Caco-2 (cell line): ENCODE measurements at regions not wholly inside any gene's neighbourhood (a gene's known extent, or its start where the extent isn't known, plus 50 kb on each side); places are given as distances from the start of the nearest gene placed in this dataset.

ENCODE experiments used
- BruUV-seq: library from RNA; stranded (reverse); fragments of 400-500 nt; replicated peaks from 2 replicates; lab custom pipeline; 2021; lab: Mats Ljungman, UMichigan
- CTCF ChIA-PET: fragments of 300-600 bp; sonication (Branson Sonifier 250); formaldehyde crosslinking; loops from one replicate; lab custom pipeline; 2022; ENCODE audit warnings: antibody characterized with exemption; lab: Charles Lee
- POLR2A ChIA-PET: fragments of 300-600 bp; sonication (Branson Sonifier 250); formaldehyde crosslinking; loops from one replicate; lab custom pipeline; 2022; ENCODE audit warnings: antibody characterized with exemption; lab: Charles Lee
- DNase-seq, 2 experiments: peaks; one replicate each; pipeline versions ENCODE4 v3.0.0 to v3.0.0-alpha.2; 2020 to 2022
- H3K27me3 ChIP-seq: replicated peaks from 2 replicates; pipeline ENCODE4 v1.6.0; 2011; ENCODE audit warnings: low read length; ENCODE audit not compliant: control insufficient read depth, insufficient read depth
- H3K36me3 ChIP-seq: 2 replicates; pipeline ENCODE4 v1.5.1; 2011; ENCODE audit warnings: low read length; ENCODE audit not compliant: control insufficient read depth, insufficient read depth
- H3K4me1 ChIP-seq: fragments of 250-450 bp; sonication (Bioruptor Pico); 2 replicates; pipeline ENCODE4 v1.5.1; 2020; ENCODE audit warnings: mild to moderate bottlenecking
- H3K4me3 ChIP-seq: 2 replicates; pipeline ENCODE4 v1.5.1; 2011; ENCODE audit warnings: low read depth, mild to moderate bottlenecking, control low read depth, low read length
- H3K9me3 ChIP-seq: fragments of 250-450 bp; sonication (Bioruptor Pico); 2 replicates; pipeline ENCODE4 v1.5.1; 2020; ENCODE audit warnings: mild to moderate bottlenecking, moderate library complexity
- H3K27ac Mint-ChIP-seq: one replicate; pipeline ENCODE4 v1.8.0; 2022; ENCODE audit warnings: mixed read lengths; ENCODE audit not compliant: unreplicated experiment
- H3K27me3 Mint-ChIP-seq: one replicate; pipeline ENCODE4 v1.8.0; 2022; ENCODE audit warnings: mixed read lengths; ENCODE audit not compliant: insufficient read depth, unreplicated experiment
- H3K36me3 Mint-ChIP-seq: one replicate; pipeline ENCODE4 v1.8.0; 2022; ENCODE audit warnings: mild to moderate bottlenecking, mixed read lengths; ENCODE audit not compliant: insufficient read depth, unreplicated experiment
- H3K4me1 Mint-ChIP-seq: one replicate; pipeline ENCODE4 v1.8.0; 2022; ENCODE audit warnings: low read depth, mixed read lengths; ENCODE audit not compliant: unreplicated experiment
- H3K4me3 Mint-ChIP-seq: one replicate; pipeline ENCODE4 v1.8.0; 2022; ENCODE audit warnings: mild to moderate bottlenecking, moderate library complexity, mixed read lengths; ENCODE audit not compliant: unreplicated experiment
- H3K9me3 Mint-ChIP-seq: one replicate; pipeline ENCODE4 v1.8.0; 2022; ENCODE audit warnings: mixed read lengths; ENCODE audit not compliant: unreplicated experiment
- intact Hi-C: fragments of 100-400 bp; cut with micrococcal nuclease; formaldehyde crosslinking; loops from one replicate; pipeline ENCODE4 v1.10.0; 2022; ENCODE audit not compliant: unreplicated experiment
- TF ChIP-seq, protein P1 (sequence below), 2 experiments: fragments of 200-600 bp in 1 of 2; IDR thresholded peaks; 1 replicate in 1 of 2; 2 replicates in 1 of 2; pipeline versions ENCODE4 v1.5.1 to v1.8.0; 2011 to 2022; ENCODE audit warnings: antibody characterized with exemption in 1 of 2, control low read depth in 1 of 2, inconsistent platforms in 1 of 2, low read depth in 1 of 2, low read length in 1 of 2, mild to moderate bottlenecking in 1 of 2, moderate library complexity in 1 of 2; ENCODE audit not compliant: insufficient read depth in 1 of 2, severe bottlenecking in 1 of 2, unreplicated experiment in 1 of 2

DNA sequence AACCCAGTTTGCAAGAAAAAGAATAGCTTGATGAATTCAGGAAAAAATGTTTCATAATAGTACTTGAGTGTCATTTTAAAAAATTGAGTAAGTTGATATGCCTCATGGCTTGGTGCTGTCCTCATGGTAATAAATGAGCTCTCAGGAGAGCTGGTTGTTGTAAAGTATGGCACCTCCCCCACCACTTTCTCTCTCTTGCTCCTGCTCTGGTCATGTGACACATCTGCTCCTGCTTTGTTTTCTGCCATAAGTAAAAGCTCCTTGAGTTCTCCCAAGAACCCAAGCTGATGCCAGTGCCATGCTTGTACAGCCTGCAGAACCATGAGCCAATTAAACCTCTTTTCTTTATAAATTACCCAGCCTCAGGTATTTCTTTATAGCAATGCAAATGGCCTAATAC is 108.8 kb upstream of the CRBN start:
- H3K9me3 ChIP-seq = peaks cover 11% of the 10 kb centered on the region
- Mint-ChIP-seq H3K4me3 (no peak overlapping the region), H3K36me3 (no peaks in the 10 kb centered on the region), H3K4me1 (peaks cover 8% of the 10 kb centered on the region), H3K27ac (no peak overlapping the region), H3K9me3 (peaks cover 48% of the 10 kb centered on the region), H3K27me3 (peaks cover 6% of the 10 kb centered on the region)
- intact Hi-C loops = no loop called here
- no peak overlapping the region for H3K4me3 ChIP-seq
- no peaks in the 10 kb centered on the region for H3K27me3 ChIP-seq
- TF ChIP-seq, protein P1, sequence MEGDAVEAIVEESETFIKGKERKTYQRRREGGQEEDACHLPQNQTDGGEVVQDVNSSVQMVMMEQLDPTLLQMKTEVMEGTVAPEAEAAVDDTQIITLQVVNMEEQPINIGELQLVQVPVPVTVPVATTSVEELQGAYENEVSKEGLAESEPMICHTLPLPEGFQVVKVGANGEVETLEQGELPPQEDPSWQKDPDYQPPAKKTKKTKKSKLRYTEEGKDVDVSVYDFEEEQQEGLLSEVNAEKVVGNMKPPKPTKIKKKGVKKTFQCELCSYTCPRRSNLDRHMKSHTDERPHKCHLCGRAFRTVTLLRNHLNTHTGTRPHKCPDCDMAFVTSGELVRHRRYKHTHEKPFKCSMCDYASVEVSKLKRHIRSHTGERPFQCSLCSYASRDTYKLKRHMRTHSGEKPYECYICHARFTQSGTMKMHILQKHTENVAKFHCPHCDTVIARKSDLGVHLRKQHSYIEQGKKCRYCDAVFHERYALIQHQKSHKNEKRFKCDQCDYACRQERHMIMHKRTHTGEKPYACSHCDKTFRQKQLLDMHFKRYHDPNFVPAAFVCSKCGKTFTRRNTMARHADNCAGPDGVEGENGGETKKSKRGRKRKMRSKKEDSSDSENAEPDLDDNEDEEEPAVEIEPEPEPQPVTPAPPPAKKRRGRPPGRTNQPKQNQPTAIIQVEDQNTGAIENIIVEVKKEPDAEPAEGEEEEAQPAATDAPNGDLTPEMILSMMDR (IDR thresholded peaks at IDR 0.05; ENCODE audit: insufficient read depth in 1 of 2, low read depth in 1 of 2, low read length in 1 of 2, severe bottlenecking in 1 of 2, unreplicated experiment in 1 of 2) = no peak
- ChIA-PET POLR2A (no interaction called here), CTCF (no interaction called here)
- no TSS peak for BruUV-seq
- H3K4me1 ChIP-seq = no peaks in the 10 kb centered on the region; the same call in 1 of the 2 replicates
- H3K36me3 ChIP-seq = no peaks in the 10 kb centered on the region
- DNase-seq = no peak

DNA sequence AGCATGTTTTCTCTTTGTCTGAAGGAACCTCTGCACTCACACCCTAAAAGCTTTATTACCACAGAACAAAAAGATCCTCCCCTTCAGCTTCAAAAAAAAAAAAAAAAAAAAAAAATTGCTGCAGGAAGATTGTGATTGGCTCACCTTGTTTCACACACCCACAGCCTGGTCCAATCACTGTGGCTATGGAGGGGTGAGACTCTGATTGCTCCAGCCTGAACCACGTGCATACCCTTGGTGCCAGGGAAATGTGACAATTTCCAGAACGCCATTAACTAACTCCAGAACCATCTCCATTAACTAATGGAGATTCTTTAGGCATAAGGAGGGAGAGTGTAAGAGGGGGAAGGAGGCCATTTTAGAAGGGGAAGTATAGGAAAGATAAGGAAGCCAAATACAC is 106.5 kb upstream of the CRBN start:
- no peaks in the 10 kb centered on the region for H3K36me3 Mint-ChIP-seq
- Histone ChIP-seq H3K9me3 (peaks cover 5% of the 10 kb centered on the region), H3K4me1 (no peaks in the 10 kb centered on the region; the same call in 1 of the 2 replicates), H3K36me3 (no peaks in the 10 kb centered on the region), H3K4me3 (no peak overlapping the region), H3K27me3 (no peaks in the 10 kb centered on the region)
- TF ChIP-seq, protein P1 (IDR thresholded peaks at IDR 0.05; ENCODE audit: insufficient read depth in 1 of 2, low read depth in 1 of 2, low read length in 1 of 2, severe bottlenecking in 1 of 2, unreplicated experiment in 1 of 2) = no peak
- POLR2A ChIA-PET = no interaction called here
- CTCF ChIA-PET = no interaction called here
- DNase-seq = peak in 1 of 2 experiments; percentile 34
- intact Hi-C loops = no loop called here
- peaks cover 6% of the 10 kb centered on the region for H3K27me3 Mint-ChIP-seq
- H3K4me1 Mint-ChIP-seq = no peaks in the 10 kb centered on the region
- H3K9me3 Mint-ChIP-seq = peaks cover 31% of the 10 kb centered on the region
- BruUV-seq = no TSS peak
- H3K27ac Mint-ChIP-seq = no peak overlapping the region
- H3K4me3 Mint-ChIP-seq = no peak overlapping the region

DNA sequence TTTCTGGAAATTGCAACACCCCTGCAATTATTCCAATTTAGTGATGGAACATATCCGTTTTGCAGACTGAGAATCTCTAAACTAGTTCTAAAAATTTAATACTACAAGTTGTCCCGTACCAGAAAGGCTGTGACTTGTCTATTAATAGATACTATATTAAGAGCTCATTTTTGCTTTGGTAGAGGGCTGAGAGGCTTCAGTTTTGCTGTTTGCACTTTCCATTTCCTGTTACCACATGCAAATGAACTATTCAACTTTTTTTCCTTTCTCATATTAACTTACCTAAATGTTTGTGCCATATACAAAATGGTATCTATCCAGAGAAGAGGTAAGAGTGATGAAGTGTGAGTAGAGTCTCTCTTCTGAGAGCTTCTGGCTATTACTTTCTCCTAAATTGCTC is 101.5 kb upstream of the CRBN start:
- Histone ChIP-seq H3K9me3 (no peaks in the 10 kb centered on the region), H3K4me3 (no peak overlapping the region), H3K27me3 (no peaks in the 10 kb centered on the region), H3K4me1 (no peaks in the 10 kb centered on the region), H3K36me3 (no peaks in the 10 kb centered on the region)
- ChIA-PET POLR2A (no interaction called here), CTCF (no interaction called here)
- peaks cover 6% of the 10 kb centered on the region for H3K27me3 Mint-ChIP-seq
- no peak overlapping the region for H3K27ac Mint-ChIP-seq
- TF ChIP-seq, protein P1 (IDR thresholded peaks at IDR 0.05; ENCODE audit: insufficient read depth in 1 of 2, low read depth in 1 of 2, low read length in 1 of 2, severe bottlenecking in 1 of 2, unreplicated experiment in 1 of 2) = no peak
- peaks cover 14% of the 10 kb centered on the region for H3K9me3 Mint-ChIP-seq
- H3K36me3 Mint-ChIP-seq = no peaks in the 10 kb centered on the region
- no TSS peak for BruUV-seq
- no peak for DNase-seq
- H3K4me3 Mint-ChIP-seq = no peak overlapping the region
- intact Hi-C loops = no loop called here
- H3K4me1 Mint-ChIP-seq = no peaks in the 10 kb centered on the region
